Stimulated activated CD4-positive, alpha-beta T cell treated with anti-CD3 and anti-CD28 coated beads, Interleukin-12 subunit alpha, Interleukin-12 subunit beta, amount 100 ng/mL, for 48 hours (primary cell): ENCODE measurements at regions not wholly inside any gene's neighbourhood (a gene's known extent, or its start where the extent isn't known, plus 50 kb on each side); places are given as distances from the start of the nearest gene placed in this dataset.

Experiments
- DNase-seq, 3 donors: peaks; one replicate each; pipeline ENCODE4 v3.0.0-alpha.2; 2020; ENCODE audit warnings: low read depth in 2 of 3, low spot score in 1 of 3

DNA sequence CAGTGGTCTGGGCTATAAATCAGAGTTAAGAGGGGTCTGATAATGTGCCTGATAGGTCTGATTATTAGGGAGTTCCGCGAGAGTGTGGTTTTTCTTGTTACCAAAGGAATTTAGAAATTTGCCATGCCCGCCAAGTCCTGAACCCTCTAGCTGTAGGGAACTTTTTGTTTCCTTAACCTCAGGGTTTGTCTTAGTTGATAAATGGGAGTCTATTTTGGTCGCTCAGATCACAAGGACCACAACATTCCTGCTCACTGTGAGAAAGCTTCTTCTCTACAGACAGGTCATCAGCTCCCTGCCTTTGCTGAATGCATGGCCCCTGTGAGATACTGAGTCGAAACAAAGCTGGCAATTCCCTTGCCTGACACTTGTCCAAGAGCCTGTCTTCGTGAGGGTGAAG lies 497.8 kb downstream of the HS3ST4 start:
- no peak for DNase-seq

- DNase-seq, result no peak
Observed at GRCh38 chr16:26194526-26194925, 502.8 kb downstream of the HS3ST4 start.

- no peak for DNase-seq
Observed at GRCh38 chr16:26195225-26195624, 503.5 kb downstream of the HS3ST4 start.

DNA sequence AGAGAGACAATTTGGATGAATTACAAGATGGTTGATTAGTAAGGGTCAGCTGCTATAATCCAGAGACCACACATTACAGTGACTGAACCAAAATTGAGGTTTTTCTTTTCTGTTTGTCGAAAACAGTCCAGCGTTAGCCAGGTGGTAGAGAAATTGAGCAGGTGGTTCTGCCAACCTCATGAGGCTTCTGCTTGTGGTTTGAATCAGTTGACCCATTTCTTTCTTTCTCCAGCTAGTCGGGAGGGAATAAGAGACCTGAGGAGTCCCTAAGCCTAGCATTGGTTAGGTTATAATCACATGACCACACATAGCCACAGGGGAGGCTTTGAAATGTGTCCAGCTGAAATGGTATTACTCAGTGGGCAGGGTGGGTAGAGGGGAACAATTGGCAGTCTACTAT lies 504.6 kb downstream of the HS3ST4 start:
- DNase-seq, result no peak

DNA sequence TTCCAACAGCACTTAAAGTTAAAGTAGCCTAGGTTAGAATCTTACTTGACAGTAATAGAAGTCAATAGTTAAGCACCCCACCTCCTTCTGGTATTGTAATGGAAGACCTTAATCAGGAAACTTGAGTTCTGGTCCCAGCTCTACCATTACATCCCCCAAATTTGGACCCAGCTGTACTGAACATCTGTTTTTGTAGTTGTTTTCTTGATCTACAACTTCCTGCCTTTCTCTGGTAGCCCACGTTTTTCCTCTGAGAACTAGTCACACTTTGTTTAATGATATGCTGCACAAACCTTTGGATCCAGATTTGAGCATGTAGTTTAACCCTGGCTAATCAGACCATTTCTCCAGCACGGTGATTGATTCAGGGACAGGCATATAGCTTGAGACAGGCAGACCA lies 505.0 kb downstream of the HS3ST4 start:
- DNase-seq, result no peak

GRCh38 chr16:26197707-26198106 lies 505.9 kb downstream of the HS3ST4 start:
- no peak for DNase-seq

- no peak for DNase-seq
Observed at GRCh38 chr16:26198221-26198620, 506.5 kb downstream of the HS3ST4 start.

DNA sequence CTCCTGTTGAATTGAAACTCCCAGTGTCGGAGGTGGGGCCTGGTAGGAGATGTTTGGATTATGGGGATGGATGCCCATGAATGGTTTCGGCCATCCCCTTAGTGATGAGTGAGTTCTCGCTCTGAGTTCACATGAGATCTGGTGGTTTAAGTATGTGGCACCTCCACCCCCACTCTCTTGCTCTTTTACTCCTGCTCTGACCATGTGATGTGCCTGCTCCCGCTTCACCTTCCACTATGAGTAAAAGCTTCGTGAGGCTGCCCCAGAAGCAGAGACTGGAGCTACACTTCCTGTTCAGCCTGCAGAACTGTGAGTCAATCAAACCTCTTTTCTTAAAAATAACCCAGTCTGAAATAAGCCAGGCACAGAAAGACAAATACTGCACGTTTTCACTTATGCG lies 512.4 kb downstream of the HS3ST4 start:
- DNase-seq, result no peak

DNA sequence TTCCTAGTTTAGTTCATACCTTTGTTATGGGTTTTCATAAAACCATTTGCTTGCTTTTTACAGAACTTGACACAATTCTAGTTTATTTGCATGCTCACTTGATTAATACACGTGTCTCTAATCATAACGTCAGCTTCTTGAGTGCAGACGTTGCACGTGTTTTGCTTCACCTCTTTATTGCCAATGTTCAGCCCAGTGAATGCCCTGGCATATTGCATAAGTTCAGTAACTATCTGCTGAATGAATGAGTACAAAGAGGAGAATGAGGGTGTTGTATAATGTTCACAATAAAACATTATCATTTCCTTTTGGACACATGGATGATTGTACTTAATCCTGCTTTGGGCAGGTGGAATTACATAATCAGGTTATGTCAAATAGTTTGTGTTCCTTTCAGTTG lies 519.8 kb downstream of the HS3ST4 start:
- no peak for DNase-seq

DNA sequence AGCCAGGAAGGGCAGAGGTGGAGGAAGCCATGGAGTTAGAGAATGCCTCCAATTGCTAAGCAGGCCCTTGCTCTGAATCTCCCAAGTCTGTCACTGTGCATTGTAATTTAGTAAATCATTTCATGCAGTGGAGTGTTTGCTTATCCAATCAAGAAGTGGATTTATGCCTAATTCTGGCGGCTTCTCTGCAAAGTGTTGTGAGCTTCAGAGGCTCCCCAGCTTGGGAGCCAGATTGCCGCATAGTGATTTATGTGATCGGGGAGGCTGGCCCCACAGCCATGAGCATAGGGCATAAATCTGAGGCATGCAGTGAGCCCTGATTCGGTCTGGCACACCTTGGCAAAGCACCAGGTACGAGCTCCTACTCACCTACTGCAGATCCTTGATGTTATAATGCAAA lies 520.8 kb downstream of the HS3ST4 start:
- DNase-seq, result no peak

DNA sequence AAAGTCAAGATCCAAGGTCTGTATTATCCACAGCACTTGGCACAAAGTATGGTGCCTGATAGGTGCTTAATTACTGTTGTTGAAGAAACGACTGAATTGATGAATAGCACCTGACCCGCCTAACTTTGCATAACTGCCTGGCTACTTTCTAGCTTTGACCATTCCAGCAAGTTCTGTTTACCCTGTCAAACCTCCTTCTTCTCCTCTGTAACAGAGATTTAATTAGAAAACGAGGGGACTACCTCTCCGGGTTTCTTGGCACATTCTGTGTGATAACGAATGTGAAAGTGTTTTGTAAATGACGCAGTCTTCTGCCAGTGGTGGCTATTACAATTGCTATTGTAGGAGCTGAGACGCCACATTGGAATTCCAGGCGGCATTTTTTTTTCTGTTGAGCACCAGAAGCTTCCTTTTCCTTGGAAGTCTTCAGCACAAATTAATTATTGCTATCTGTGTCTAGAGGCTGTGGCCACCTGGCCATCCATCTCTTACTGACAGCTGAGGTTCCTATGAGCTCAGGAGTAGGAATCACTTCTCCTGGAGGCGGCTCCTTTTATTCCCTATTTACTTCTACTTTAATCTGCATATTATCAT lies 522.9 kb downstream of the HS3ST4 start:
- no peak for DNase-seq

DNA sequence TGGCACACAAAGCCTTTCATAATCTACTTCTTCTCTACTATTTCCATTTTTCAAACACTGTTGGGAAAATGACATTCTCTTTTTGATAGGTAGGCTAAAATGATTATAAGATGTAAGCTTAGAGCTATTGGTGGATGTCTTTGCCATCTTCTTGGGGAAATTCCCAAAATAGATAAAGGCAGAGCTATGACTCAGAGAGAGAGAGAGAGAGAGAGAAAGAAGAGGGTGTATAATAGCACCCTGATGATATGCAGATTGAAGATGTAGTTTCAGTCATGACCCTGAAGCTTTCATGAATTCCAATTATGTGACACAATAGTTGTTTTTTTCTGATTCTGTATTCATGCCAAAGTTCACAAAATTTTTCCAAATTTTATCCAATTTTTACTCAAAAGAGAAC lies 529.1 kb downstream of the HS3ST4 start:
- no peak for DNase-seq

DNA sequence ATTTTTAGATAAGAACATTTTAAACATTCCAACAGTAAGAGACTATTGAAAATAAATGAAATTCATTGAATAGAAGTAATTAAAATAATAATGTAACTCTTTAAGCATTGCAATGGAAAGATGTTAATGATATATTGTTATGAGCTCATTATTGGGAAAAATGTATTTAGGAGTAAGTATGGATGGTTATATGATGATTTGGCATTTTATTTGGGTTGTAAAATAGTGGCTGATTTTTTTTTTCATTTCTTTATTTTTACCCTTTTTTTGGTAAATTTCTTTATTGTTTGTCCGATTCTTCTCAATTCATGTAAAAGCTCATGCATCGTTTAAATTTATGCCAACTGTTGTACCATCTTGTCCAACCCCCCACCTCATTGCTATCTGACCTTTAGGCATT lies 539.9 kb downstream of the HS3ST4 start:
- no peak for DNase-seq

GRCh38 chr16:26240807-26241206 lies 549.0 kb downstream of the HS3ST4 start:
- DNase-seq, result no peak

- DNase-seq, result no peak
Observed at GRCh38 chr16:26247063-26247462, 555.3 kb downstream of the HS3ST4 start.

DNA sequence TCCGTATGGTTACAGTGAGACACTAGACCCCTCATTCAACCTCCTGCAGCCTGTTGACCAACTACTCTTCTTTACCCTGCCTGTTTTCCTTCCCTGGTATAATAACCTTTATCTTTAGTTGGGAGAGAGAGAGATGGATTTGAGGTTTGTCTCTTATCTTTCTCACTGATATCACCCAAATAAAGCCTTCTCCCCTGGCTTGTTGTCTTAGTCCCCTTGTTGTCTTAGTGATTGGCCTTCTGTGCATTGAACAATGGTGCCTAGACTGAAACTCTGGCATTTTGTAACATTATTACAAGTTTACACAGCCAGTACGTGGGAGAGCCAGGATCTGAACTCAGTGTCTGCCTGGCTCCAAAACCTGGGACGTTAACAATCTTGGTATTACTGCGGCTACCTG lies 560.8 kb downstream of the HS3ST4 start:
- DNase-seq, result no peak

DNA sequence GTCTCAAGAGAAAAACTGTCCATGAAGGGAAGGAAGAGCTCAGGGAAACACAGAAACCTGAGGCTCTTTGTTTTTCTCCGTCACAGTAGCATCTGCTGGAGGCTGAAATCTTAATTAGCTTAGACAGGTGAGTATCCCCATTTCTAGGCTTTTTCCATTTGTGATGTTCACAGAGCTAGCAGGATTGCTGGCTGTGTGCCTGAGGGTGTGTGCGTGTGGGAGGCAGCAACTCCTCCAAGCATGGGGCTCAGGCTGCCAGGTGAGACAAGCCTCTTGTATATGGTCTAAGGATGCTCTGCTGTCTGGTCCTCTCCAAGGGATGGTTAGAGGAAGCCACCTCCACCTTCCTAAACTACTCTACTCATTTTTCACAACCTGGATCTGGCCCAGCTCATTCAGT lies 569.9 kb downstream of the HS3ST4 start:
- DNase-seq, result no peak

- no peak for DNase-seq
Observed at GRCh38 chr16:26263406-26263805, 571.6 kb downstream of the HS3ST4 start.

DNA sequence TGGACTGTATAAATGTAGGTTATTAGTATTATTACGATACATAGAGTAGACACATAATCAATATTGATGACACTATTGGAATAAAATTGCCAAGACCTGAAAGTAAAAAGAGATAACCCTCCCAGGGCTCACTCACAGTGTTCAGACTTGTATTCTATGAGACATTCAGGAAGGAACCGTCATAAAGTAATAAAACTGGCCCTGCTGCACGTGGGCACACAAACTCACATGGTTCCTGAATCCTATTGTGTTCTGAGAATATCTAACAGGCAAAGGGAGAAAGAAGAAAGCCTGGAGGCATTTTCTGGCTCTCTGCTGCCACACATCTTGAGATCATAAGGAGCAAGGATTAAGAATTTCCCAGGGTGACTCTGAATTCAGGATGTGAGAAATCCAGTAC lies 575.9 kb downstream of the HS3ST4 start:
- DNase-seq, result no peak

DNA sequence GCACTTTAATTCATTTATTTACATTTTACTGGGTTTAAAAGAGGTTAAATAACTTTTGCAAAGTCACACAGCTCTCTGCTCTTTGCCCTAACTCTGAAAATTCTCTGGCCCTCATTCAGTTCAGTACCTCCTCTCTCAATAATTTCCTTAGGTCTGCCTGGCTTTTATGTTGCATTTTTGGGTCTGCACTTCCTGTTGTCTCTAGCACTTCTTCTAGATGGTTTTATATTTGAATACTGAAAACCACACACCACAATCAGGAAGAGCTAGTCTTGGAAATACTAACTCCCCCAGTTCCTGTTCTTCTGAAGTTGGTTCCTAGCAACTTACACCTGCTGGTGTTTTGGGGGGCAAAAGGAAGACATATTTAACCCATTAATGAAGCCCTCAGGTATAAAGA lies 577.9 kb downstream of the HS3ST4 start:
- no peak for DNase-seq

- no peak for DNase-seq
Observed at GRCh38 chr16:26273607-26274006, 581.8 kb downstream of the HS3ST4 start.

GRCh38 chr16:26275021-26275590 lies 583.3 kb downstream of the HS3ST4 start:
- no peak for DNase-seq

DNA sequence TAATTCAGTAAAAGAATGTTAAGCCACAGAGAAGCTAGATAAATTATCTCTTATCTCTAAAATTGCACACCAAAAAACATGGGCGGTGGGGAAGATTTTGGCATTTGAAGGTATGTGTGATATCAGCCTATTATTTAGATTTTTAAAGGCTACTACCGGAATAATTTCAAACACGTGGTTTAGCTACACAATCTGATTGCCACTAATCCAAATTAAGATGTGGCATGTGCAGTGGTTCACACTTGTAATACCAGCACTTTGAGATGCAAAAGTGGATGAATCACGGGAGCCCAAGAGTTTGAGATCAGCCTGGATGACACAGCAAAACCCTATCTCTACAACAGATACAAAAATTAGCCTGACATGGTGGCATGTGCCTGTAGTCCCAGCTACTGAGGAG lies 584.5 kb downstream of the HS3ST4 start:
- no peak for DNase-seq
